NCI-H2107 treated with DMSO at 0.1 percent for 48 hours (cell line): ENCODE measurements at regions not wholly inside any gene's neighbourhood (a gene's known extent, or its start where the extent isn't known, plus 50 kb on each side); places are given as distances from the start of the nearest gene placed in this dataset.
"Not testable (repeated sequence)": the region's sequence is repeated elsewhere in the genome, so short reads cannot be mapped to it uniquely, and the experiment has no call there.

ENCODE experiments used
- DNase-seq: peaks from one replicate; lab custom pipeline; 2025; ENCODE audit not compliant: unreplicated experiment; lab: John Stamatoyannopoulos, UW

DNA sequence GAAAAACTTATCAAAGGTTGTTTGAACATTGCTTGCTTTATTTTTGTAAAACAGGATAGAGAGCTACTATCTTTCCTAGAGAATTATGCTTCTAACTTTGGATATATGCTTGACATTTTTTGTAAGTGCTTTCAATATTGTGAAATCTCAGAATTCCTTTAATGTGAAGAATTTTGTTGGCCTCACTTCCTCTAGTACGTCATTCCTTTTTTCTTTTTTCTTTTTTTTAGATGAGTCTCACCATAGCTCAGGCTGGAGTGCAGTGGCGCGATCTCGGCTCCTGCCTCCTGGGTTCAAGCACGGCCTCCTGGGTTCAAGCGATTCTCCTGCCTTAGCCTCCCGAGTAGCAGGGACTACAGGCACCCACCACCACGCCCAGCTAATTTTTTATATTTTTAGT lies 668.1 kb downstream of the RFPL4B start:
- DNase-seq: no peak

DNA sequence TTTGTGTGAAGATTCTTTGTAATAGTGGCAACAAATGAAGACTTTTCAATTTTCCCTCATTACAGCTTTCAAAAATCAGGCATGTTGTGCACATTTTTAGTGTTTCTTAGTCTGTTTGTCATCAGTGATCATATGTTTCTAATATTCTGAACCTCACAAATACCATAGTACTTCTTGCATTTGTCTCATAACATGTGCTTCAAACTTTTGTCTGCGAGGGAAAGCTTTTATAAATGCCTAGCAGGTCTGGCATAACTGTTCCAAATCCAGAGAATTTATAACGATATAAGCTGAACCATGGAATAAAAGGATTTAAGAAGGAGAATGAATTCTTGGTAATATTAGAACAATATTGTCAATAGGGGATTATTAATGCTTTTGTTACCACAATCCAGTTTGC lies 670.2 kb downstream of the RFPL4B start:
- no peak for DNase-seq

DNA sequence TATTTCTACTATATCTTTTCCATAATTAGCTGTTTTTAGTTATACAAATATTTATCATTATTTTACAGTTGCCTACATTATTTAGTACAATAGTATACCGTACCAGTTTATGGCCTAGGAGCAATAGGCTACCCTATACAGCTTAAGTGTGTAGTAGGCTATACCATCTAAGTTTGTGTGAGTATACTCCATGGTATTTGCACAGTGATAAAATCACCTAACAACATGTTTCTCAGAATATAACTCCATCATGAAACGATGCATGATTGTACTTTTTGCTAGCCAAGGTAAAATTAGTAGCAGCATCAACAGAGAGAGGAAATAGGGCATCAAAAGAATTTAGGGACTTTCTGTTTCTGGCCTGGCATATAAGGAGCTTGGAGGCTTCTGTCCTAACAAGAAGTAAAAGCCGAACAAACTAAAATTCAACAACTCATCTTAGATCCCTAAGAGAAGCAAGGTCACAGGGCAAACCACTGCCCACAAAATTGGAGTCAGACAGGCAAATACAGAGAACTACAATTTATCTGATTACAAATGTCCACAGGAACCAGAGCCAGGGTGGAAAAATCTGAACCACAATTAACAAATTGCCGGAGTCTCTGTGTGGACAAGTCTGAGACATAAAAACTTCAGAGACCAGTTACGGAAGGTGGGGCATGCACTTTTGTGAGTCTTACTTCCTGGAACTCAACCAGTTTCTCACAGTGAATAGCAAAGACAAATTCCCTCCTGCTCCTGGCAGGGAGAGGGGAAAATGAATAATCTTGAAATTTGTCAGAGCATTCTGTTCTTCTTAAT lies 671.4 kb downstream of the RFPL4B start:
- no peak for DNase-seq

DNA sequence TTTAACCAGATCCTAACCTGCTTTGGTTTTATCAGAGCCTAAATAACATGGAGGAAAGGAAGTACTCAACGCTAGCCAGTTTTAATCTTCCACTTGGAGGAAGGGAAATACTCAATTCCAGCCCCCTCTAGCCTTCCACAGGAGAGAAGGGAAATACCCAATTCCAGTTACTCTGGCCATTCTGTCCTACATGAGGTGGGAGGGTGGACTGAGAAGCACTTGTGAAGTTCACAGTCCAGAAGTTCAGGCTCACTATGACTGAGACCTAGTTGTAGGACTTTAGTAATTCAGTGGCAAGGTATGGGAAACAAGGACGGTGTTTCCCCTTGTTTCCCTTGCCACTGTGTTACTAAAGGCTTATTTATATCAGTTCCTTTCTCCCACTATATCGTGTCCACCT lies 672.0 kb downstream of the RFPL4B start:
- no peak for DNase-seq

DNA sequence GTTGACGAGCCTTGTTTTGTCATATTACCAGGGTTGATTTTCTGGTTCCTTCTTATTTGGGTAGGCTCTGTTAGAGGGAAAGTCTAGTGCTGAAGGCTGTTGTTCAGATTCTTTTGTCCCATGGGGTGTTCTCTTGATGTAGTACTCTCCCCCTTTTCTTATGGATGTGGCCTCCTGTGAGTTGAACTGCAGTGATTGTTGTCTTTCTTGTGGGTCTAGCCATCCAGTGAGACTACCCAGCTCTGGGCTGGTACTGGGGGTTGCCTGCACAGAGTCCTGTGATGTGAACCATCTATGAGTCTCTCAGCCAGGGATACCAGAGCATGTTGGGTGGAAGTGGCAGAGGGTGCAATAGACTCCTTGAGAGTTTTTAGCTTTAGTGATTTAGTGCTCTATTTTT lies 680.6 kb downstream of the RFPL4B start:
- DNase-seq: no peak

DNA sequence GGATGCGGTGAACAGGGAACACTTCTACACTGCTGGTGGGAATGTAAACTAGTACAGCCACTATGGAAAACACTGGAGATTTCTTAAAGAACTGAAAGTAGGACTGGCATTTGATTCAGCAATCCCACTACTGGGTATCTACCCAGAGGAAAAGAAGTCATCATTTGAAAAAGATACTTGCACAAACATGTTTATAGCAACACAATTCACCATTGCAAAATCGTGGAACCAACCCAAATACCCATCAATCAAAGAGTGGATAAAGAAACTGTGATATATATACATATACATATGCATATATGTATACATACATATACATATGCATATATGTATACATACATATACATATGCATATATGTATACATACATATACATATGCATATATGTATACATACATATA lies 682.0 kb downstream of the RFPL4B start:
- not testable (repeated sequence) for DNase-seq

DNA sequence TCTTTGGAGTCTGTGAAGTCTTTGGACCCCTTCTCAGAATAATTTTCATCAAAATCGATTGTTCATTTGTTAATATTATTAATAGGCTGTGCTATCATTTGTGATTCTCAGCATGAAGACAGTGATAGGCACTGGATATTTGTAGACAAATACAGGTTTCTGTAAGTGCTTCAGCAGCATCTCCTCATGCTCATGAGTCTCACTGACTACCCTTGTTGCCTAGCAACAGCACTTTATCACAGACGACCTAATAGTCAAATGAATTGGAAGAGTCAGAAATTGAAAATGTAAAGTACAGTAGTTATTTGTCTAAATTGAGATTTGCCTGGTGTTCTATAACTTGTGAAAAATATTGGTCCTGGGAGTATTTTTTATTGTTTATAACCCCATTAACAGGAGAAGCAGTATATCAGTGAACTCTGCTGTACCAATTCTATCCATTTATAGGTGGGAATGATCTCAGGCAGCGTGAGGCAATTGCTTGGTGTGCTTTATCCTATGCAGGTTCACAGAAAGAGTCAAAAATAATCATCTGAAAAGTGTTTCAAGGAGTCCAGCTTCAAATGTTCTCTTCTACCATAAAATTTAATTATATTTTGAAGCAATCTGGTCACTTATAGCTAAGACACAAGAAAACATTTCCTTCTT lies 684.6 kb downstream of the RFPL4B start:
- DNase-seq: no peak

DNA sequence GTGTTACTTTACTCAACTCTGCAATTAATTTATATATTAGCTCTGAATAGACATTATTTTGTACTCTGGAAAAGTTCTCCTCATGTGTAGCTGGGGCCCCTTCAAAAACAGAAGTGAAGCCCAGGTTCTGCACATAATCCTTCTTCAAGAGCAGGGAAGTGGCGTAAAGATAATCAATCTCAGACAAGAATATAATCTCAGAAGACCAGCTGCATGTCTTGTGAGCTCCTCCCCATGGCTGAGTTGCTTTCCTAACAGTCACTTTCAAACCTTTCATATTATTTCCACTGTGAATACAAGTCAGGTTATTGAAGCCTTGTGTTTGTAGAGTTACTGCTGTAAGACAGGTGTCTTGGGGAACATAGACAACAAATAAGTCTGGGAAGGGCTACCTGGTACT lies 691.9 kb downstream of the RFPL4B start:
- no peak for DNase-seq

DNA sequence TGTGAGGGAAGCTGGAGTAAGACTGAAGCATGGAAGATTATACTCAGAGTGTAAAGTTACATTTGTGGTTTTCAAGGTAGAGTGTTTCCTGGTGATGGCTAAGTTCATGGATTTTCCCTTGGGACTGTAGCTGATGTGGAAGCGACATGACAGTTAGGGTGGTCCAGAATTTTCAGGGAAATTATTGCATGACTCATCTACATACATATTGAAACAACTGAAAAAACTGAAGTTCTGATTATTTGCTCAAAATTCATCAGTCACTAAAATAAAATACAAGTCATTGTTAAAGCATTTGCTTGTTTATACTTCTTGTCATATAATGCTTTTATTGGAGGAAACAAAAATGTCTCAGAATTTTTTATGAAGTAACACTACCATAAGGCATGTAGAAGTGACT lies 700.0 kb downstream of the RFPL4B start:
- peak; percentile 69 for DNase-seq

DNA sequence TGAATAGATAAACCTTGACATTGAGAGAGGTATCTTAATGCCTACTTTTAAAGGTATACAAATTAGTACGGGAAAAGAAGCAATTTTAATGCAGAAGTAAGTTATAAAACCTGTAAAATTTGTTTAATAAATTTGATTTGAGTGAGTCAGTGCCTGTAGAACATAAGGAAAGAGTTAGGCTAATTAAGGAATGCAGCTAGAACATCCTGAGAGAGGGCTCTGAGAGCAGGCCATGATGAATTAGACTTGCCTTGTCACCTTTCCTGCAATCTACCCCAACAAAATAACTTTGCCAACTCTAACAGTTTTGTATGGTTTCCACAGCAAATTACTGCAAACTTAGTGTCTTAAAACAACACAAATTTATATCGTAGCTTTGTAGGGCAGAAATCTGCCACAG lies 700.8 kb downstream of the RFPL4B start:
- DNase-seq: no peak

DNA sequence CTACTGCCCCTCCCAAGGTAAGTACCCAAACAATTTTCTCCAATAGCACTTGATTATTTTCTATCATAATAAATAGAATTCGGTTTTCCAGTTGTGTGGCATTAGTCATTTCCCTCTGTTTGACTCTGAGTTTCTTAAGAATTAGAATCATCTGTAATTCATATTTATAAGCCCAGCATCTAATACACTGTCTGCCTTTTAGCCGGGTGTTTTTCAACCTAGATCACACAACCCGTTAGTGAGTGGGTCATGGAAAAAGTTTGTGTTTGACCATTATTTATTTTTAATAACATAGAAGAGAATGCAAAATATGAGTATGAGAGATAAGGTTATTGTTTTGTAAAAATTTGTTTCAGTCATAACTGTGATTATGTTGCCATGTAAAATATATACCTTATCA lies 701.6 kb downstream of the RFPL4B start:
- DNase-seq: no peak

DNA sequence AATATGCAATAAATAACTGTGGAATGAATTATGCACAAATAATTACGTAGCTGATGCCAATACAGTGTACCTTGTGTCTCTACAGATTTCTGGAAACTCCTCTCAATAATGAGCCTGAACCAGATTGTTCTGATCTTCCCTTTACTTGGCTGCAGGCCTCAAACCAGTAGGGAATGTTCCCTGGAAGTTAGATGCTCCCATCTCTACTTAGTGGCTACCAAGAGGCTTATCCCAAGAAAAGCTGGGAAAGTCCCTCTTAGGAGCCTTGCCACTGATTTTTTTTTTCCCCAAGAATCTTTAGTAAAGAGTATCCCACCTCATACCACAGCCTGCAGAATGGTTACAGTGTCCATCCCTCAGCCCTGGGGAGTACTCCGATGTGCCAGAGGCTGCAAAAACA lies 702.1 kb downstream of the RFPL4B start:
- DNase-seq: no peak

DNA sequence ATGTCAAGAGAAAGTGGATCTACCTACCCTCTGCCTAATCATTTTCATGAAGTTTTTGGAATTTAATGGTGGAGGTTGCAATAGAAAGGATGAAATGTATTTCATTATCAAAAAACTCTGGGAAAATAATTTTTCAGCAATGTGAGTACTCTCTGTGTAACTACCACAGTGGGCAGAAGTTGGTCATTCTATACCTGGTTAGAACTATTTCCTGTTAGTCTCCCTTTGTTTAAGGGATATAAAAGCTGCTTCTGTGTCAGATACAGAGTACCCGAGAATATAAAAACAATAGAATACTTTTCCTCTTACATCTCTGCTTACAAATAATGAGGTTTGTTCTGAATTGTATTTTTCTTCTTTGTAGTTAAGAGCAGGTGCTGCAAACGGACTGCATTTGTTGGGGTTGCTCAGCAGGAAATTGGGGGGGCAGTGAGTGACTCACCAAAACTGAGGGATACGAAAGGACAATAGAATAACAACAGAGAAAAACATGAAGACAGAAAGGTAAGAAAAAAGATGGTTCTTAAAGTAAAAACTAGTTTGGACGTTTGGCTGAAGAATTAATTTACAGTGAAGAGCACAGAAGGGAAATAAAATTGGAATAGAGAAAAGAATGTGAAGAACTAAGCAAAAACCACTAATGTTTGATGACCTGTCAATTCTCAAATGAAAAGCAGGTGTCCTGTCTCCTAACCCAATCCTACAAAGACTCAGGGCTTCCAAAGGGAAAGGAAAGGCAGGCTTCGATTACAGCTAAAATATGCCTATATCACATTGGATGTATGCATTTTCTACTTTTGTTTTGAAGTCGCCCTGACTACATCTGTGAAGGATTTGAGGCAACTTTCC lies 703.1 kb downstream of the RFPL4B start:
- peak; percentile 56 for DNase-seq

DNA sequence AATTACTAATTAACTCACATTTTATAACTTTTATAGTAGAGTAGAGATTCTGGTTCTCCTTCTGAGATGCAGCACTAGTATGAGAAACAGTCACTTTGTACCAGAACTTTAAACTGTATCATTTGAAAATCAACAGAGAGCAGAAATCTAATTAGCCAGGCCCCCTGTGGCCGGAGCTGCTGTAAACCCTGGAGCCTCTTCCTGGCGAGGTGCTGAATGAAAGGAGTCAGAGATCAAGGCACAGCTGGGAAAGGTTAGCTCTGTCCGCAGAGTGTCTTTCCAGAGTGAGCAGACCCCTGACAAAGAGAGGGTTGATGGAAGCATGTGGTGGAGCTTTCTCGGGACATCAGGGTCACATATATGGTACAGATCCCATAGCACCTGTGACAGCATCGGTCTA lies 703.8 kb downstream of the RFPL4B start:
- no peak for DNase-seq

DNA sequence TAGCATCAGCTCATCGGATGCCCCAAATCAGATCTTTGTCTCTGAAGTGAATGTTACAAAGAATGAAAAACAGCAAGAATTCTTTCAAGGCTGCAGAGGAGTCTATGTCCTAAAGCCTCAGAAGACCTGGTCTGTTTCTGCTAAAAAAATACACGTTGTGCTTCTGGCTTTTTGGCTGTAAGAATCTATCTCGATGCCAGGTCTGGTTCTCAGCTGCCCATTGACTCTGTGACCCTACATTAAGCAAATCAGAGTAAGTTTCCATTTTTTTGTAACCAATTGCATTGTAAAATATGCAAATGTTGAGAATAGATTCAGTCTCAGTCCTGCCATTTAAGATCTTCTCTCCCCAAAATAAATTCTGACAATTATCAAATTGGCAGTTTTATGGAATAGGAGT lies 705.4 kb downstream of the RFPL4B start:
- no peak for DNase-seq

DNA sequence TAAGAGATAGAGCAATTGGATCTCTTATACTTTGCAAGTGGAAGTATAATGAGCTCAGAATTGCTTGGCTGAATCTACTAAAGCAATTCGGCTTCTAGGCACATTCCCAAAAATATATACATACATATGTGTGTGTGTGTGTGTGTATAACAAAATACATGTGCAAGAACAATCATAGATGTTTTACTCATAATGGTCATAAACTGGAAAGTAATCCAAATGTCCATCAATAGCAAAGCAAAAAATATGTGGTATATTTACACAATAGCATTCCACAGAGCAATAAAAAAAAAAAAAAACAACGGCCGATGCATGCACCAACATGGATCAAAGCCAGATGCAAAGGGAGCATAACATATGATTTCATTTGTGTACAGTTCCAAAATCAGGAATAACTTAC lies 707.9 kb downstream of the RFPL4B start:
- DNase-seq: no peak

DNA sequence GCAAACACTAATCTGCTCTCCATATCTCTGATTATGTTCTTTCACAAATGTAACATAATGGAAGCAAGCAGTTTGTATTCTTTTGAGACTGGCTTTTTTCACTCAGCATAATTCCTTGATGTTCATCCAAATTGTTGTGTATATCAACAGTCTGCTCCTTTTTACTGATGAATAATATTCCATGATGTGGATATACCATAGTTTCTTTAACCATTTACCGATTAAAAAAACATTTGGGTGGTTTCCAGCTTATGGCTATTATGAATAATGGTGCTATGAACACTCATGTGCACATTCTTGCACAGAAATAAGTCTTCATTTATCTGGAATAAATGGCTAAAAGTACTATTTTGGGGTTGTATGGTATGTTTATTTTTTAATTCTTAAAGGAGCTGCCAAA lies 708.9 kb downstream of the RFPL4B start:
- DNase-seq: no peak

DNA sequence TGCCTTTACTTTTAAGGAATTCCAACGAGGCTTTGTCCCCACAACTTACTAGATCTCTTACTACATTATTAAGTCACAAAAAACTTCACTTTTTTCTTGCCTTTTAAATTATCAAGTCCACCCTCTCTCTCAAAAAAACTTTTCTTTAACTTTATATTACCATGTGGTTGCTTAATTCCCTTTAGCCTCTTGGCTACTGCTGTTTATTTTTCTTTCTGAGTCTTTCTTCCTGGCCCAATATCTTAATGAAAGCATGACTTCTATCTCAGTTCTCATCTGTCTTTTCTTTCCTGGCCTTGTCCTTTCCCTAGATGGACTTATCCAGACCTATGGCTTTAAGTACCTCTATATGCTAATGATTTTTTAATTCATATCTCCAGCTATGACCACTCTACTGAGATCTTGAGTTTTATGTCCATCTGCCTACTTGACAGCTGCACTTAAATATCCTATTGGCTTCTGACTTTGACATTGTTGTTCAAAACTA lies 710.5 kb downstream of the RFPL4B start:
- DNase-seq: no peak

DNA sequence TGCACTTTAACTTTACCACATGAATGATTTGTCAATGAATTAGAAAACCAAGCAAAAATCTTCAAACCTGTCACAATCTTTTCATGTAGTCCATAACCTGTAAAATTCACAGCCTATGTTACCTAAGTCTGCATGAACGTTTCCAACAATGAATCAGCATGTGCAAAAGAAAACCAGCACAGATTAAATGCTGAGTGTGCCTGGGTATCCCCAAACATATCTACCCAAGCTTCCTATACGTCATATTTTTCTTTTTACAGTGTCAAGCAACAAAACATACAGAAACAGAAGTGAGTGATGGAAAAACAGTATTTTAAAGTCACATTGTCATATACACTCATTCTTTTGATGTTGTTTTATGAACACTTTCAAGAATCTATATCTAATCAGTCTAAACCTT lies 713.5 kb downstream of the RFPL4B start:
- DNase-seq: no peak

DNA sequence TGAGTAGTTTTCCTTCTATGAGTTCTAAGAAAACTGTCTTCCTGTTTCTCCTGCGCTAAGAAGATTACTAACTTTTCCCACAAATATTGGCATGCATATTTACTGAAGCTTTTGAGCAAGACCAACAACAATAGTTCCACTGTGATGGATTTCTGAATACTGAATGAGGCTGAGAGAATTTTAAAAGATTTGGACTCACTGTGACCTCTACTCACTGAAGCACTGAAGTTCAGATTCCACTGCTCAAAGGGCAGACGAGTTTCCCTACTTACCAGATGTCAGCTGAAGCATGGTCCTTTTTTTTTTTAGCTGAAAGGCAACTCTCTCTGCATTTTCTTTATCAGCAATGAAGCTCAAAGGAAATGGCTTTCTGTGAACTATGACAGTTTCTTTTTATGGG lies 718.5 kb downstream of the RFPL4B start:
- DNase-seq: no peak

DNA sequence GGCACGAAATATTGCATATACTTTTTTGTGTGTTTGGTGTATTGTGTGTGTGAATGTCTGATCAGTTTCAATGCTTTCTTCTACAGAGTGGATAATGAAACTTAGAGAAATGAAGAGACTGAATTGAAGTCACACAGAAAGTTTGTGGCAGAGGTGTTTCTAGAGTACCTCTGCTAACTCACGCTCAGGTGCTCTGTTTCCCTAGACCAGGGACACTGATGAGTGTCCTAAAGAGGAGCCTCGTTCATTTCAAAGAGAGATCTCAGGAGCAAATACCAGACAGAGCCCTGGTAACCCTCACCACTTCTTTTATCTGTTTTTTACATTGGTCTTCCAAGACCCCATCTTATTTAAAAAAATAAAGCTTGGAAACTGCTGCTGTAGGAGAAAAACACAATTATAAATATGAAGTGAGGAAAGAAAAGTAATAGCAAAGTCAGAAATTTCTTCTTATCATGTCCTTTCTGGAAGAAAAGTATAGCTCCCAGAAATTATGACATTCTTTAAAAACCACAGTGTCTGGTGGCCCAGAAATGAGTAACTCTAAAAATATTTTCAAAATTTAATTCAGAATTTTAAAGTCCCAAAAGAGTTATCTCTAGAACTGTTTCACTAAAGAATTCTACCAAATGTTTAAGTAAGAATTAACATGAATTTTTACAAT lies 720.6 kb downstream of the RFPL4B start:
- no peak for DNase-seq
